ENCODE measurements at regions not wholly inside any gene's neighbourhood (a gene's known extent, or its start where the extent isn't known, plus 50 kb on each side); places are given as distances from the start of the nearest gene placed in this dataset.
"Not testable (repeated sequence)": the region's sequence is repeated elsewhere in the genome, so short reads cannot be mapped to it uniquely, and the experiment has no call there.

GRCh38 chr2:76180676-76181075, 470.0 kb upstream of the GCFC2 start:
- no peak for TF ChIP-seq CTCF (IDR thresholded peaks at IDR 0.05; ENCODE audit: low read depth, low read length, missing control alignments)
- DNase-seq (ENCODE audit: low read depth), result no peak
- no peak overlapping the region for H3K4me3 ChIP-seq (ENCODE audit: low read depth, low read length)

GRCh38 chr2:76178610-76179009, 467.9 kb upstream of the GCFC2 start:
- DNase-seq (ENCODE audit: low read depth), result no peak
- TF ChIP-seq CTCF (IDR thresholded peaks at IDR 0.05; ENCODE audit: low read depth, low read length, missing control alignments), result no peak
- H3K4me3 ChIP-seq (ENCODE audit: low read depth, low read length), result no peak overlapping the region

- H3K4me3 ChIP-seq (ENCODE audit: low read depth, low read length), result no peak overlapping the region
- DNase-seq (ENCODE audit: low read depth), result no peak
- TF ChIP-seq CTCF (IDR thresholded peaks at IDR 0.05; ENCODE audit: low read depth, low read length, missing control alignments), result no peak
Observed at GRCh38 chr2:76175295-76175694, 464.6 kb upstream of the GCFC2 start.

GRCh38 chr2:76174505-76174904, 463.8 kb upstream of the GCFC2 start:
- no peak for DNase-seq (ENCODE audit: low read depth)
- TF ChIP-seq CTCF (IDR thresholded peaks at IDR 0.05; ENCODE audit: low read depth, low read length, missing control alignments), result no peak
- H3K4me3 ChIP-seq (ENCODE audit: low read depth, low read length), result no peak overlapping the region

- not testable (repeated sequence) for DNase-seq (ENCODE audit: low read depth); H3K4me3 ChIP-seq (ENCODE audit: low read depth, low read length)
Observed at GRCh38 chr2:76173206-76173605, 462.5 kb upstream of the GCFC2 start.

GRCh38 chr2:76172154-76172595, 461.5 kb upstream of the GCFC2 start:
- DNase-seq (ENCODE audit: low read depth), result not testable (repeated sequence)

GRCh38 chr2:76170856-76171255, 460.1 kb upstream of the GCFC2 start:
- no peak overlapping the region for H3K4me3 ChIP-seq (ENCODE audit: low read depth, low read length)
- no peak for DNase-seq (ENCODE audit: low read depth)
- TF ChIP-seq CTCF (IDR thresholded peaks at IDR 0.05; ENCODE audit: low read depth, low read length, missing control alignments), result no peak

More at GRCh38 chr2:76172154-76172595, 461.5 kb upstream of the GCFC2 start:
- H3K4me3 ChIP-seq (ENCODE audit: low read depth, low read length), result not testable (repeated sequence)

- DNase-seq (ENCODE audit: low read depth), result no peak
- no peak for TF ChIP-seq CTCF (IDR thresholded peaks at IDR 0.05; ENCODE audit: low read depth, low read length, missing control alignments)
- no peak overlapping the region for H3K4me3 ChIP-seq (ENCODE audit: low read depth, low read length)
Observed at GRCh38 chr2:76170009-76170384, 459.3 kb upstream of the GCFC2 start.
